HL-60 (cell line): ENCODE measurements at regions not wholly inside any gene's neighbourhood (a gene's known extent, or its start where the extent isn't known, plus 50 kb on each side); places are given as distances from the start of the nearest gene placed in this dataset.
A peak's percentile ranks its signal among the peaks of the same experiment; 100 is the strongest.

Experiments
- DNase-seq, 2 experiments: peaks; one replicate each; pipeline ENCODE4 v3.0.0-alpha.2; 2010 to 2020; ENCODE audit warnings: low read depth in 1 of 2, low spot score in 1 of 2
- H3K27ac ChIP-seq: fragments of 250-450 bp; sonication (Bioruptor Pico); replicated peaks from 2 replicates; pipeline ENCODE4 v1.5.1; 2020; ENCODE audit warnings: mild to moderate bottlenecking, moderate library complexity
- H3K27me3 ChIP-seq: fragments of 250-450 bp; sonication (Bioruptor Pico); 2 replicates; pipeline ENCODE4 v1.5.1; 2021; ENCODE audit warnings: mild to moderate bottlenecking, moderate library complexity; ENCODE audit not compliant: insufficient read depth, poor library complexity, severe bottlenecking
- H3K4me3 ChIP-seq: replicated peaks from 2 replicates; pipeline ENCODE4 v1.5.1; 2011; ENCODE audit warnings: mild to moderate bottlenecking, control low read depth, low read length; ENCODE audit not compliant: insufficient read depth
- GABPA ChIP-seq: IDR thresholded peaks from 2 replicates; pipeline ENCODE4 v1.6.1; 2012; ENCODE audit warnings: low read depth
- POLR2AphosphoS5 ChIP-seq: IDR thresholded peaks from 2 replicates; pipeline ENCODE4 v1.6.1; 2012; ENCODE audit warnings: low read depth
- SPI1 ChIP-seq: IDR thresholded peaks from 2 replicates; pipeline ENCODE4 v1.6.1; 2012; ENCODE audit warnings: low read depth, mild to moderate bottlenecking, borderline replicate concordance
- TF ChIP-seq, protein P1 (sequence below): IDR thresholded peaks from one replicate; pipeline ENCODE4 v1.5.1; 2011; ENCODE audit warnings: low read length, control low read depth, inconsistent platforms; ENCODE audit not compliant: insufficient read depth
- TF ChIP-seq, protein P2 (sequence below): IDR thresholded peaks from 2 replicates; pipeline ENCODE4 v1.6.1; 2012; ENCODE audit warnings: low read depth; ENCODE audit not compliant: insufficient replicate concordance

DNA sequence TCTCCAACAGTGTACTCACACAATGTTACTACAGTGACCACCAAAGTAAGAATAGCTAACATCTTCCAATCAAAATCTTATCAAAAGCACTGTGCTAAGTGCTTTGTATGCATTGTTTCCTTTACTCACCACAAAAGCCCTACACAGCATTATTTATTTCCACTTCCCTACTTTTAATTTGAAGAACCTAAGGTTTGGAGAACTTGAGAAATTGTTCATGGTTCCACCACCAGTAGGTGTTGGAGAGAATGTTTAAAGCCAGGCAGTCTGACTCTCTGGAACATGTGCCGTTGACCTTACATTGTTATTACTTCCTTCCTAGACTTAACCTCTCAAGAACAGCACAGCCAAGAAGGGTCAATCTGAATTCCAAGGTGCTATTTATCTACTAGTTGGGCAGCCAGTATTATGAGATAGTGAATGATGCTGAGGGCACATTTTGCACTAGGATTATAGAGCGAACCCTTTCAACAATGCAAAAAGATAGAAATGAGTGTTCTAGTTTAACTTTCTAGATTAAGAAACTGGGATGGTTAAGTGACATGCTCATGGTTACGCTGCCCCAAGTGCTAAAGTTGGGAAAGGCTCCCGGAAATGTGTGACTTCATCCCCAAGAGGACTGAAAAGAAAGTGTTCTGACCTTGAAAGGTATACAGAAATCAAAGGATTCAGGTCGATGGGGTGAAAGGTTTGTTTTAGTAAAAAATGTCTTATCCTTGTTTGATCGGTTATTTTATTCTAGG, 55.2 kb upstream of the FAM136A start:
- no peak for DNase-seq
- peak; percentile 32; the same call in 1 of the 2 replicates for TF ChIP-seq SPI1
- TF ChIP-seq, protein P1, sequence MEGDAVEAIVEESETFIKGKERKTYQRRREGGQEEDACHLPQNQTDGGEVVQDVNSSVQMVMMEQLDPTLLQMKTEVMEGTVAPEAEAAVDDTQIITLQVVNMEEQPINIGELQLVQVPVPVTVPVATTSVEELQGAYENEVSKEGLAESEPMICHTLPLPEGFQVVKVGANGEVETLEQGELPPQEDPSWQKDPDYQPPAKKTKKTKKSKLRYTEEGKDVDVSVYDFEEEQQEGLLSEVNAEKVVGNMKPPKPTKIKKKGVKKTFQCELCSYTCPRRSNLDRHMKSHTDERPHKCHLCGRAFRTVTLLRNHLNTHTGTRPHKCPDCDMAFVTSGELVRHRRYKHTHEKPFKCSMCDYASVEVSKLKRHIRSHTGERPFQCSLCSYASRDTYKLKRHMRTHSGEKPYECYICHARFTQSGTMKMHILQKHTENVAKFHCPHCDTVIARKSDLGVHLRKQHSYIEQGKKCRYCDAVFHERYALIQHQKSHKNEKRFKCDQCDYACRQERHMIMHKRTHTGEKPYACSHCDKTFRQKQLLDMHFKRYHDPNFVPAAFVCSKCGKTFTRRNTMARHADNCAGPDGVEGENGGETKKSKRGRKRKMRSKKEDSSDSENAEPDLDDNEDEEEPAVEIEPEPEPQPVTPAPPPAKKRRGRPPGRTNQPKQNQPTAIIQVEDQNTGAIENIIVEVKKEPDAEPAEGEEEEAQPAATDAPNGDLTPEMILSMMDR: no peak
- Histone ChIP-seq H3K4me3 (no peak overlapping the region), H3K27me3 (no peaks in the 10 kb centered on the region), H3K27ac (no peak overlapping the region)

DNA sequence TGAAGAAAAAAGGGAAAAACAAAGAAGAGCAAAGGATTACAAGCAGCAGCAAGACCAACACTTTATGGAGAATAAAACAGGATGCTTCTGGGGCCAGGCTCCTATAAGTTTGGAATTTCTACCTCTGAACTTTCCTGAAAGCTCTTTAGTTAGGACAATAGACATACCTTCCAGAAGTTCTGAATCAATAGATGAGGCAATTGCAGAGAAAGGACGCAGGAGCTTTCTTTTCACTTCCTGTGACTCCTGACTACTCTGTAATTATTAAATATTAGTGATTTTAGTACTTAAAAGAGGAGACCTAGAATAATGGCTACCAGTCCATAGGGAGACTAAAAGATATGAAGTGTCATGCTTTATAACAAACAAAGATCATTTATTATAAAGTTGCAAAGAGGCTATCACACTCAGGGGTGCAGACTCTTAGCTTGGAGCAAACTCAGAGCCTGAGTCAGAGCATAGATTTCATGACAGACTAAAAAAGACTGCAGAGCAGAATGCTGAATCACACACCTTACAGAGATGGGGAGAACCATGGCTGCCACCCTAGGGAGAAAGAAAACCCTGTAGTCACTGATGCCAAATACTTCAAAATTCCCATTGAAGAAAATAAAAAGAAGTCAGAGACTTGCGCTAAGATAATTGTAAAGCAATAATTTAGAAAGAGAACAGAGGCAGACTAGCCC, 52.5 kb upstream of the FAM136A start:
- H3K27ac ChIP-seq: no peak overlapping the region
- no peak overlapping the region for H3K4me3 ChIP-seq
- H3K27me3 ChIP-seq: no peaks in the 10 kb centered on the region
- TF ChIP-seq, protein P2, sequence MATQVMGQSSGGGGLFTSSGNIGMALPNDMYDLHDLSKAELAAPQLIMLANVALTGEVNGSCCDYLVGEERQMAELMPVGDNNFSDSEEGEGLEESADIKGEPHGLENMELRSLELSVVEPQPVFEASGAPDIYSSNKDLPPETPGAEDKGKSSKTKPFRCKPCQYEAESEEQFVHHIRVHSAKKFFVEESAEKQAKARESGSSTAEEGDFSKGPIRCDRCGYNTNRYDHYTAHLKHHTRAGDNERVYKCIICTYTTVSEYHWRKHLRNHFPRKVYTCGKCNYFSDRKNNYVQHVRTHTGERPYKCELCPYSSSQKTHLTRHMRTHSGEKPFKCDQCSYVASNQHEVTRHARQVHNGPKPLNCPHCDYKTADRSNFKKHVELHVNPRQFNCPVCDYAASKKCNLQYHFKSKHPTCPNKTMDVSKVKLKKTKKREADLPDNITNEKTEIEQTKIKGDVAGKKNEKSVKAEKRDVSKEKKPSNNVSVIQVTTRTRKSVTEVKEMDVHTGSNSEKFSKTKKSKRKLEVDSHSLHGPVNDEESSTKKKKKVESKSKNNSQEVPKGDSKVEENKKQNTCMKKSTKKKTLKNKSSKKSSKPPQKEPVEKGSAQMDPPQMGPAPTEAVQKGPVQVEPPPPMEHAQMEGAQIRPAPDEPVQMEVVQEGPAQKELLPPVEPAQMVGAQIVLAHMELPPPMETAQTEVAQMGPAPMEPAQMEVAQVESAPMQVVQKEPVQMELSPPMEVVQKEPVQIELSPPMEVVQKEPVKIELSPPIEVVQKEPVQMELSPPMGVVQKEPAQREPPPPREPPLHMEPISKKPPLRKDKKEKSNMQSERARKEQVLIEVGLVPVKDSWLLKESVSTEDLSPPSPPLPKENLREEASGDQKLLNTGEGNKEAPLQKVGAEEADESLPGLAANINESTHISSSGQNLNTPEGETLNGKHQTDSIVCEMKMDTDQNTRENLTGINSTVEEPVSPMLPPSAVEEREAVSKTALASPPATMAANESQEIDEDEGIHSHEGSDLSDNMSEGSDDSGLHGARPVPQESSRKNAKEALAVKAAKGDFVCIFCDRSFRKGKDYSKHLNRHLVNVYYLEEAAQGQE: no peak
- TF ChIP-seq, protein P1: no peak
- TF ChIP-seq POLR2AphosphoS5 (no peak), GABPA (no peak), SPI1 (no peak)
- DNase-seq: no peak
